ENCODE measurements at regions not wholly inside any gene's neighbourhood (a gene's known extent, or its start where the extent isn't known, plus 50 kb on each side); places are given as distances from the start of the nearest gene placed in this dataset.

DNA sequence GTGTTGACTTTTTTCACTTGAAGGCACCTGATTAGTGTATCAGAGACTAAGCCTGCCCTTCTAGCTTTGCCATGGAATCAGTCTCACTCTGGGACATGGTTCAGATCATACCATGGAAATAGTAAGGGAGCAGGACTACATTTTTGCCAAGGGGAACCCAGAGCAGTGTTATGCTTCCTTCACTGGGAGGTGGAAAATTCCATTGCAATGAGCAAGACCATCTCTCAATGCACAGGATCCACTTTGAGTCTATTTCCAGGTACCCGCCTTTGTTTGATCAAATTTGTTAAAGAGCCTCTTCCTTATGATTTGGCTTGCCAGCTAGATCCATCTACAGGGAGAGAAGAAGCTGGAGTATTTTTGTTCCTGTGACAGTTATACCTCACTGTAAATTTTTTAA, 395.8 kb downstream of the MTX2 start:
- Mint-ChIP-seq H3K36me3 (ENCODE audit: insufficient read depth) (no peaks in the 10 kb centered on the region), H3K9me3 (no peaks in the 10 kb centered on the region), H3K27me3 (peaks cover 63% of the 10 kb centered on the region), H3K4me1 (no peaks in the 10 kb centered on the region), H3K27ac (ENCODE audit: low read depth) (no peak overlapping the region), H3K4me3 (no peak overlapping the region)
- DNase-seq (ENCODE audit: low spot score in 2 of 2) = no peak
- no peak for ATAC-seq (replicated peaks; ENCODE audit: extremely low read depth, poor library complexity, severe bottlenecking)

DNA sequence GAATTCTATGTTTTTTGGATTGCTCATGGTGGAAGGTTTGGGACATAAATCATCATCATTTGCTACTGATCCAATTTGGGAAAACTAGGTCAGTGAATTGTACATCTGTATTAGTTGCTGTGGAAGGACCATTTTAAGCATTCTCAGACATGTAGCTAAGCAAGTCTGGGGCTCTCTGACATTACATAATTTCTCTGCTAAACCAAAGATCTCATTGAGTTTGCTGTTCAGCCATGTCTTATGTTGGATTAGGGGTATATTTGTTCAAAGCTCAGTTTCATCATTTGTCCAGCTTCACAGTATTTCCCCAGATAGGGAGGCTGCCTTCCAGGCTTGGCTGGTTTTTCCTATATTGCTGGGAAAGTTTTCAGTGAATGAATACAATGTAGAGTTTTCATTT, 399.7 kb downstream of the MTX2 start:
- no peaks in the 10 kb centered on the region for H3K4me1 Mint-ChIP-seq
- no peaks in the 10 kb centered on the region for H3K9me3 Mint-ChIP-seq
- H3K4me3 Mint-ChIP-seq = no peak overlapping the region
- no peak for ATAC-seq (replicated peaks; ENCODE audit: extremely low read depth, poor library complexity, severe bottlenecking)
- no peak for DNase-seq (ENCODE audit: low spot score in 2 of 2)
- H3K27ac Mint-ChIP-seq (ENCODE audit: low read depth) = no peak overlapping the region
- H3K27me3 Mint-ChIP-seq = peaks cover 26% of the 10 kb centered on the region
- H3K36me3 Mint-ChIP-seq (ENCODE audit: insufficient read depth) = no peaks in the 10 kb centered on the region

DNA sequence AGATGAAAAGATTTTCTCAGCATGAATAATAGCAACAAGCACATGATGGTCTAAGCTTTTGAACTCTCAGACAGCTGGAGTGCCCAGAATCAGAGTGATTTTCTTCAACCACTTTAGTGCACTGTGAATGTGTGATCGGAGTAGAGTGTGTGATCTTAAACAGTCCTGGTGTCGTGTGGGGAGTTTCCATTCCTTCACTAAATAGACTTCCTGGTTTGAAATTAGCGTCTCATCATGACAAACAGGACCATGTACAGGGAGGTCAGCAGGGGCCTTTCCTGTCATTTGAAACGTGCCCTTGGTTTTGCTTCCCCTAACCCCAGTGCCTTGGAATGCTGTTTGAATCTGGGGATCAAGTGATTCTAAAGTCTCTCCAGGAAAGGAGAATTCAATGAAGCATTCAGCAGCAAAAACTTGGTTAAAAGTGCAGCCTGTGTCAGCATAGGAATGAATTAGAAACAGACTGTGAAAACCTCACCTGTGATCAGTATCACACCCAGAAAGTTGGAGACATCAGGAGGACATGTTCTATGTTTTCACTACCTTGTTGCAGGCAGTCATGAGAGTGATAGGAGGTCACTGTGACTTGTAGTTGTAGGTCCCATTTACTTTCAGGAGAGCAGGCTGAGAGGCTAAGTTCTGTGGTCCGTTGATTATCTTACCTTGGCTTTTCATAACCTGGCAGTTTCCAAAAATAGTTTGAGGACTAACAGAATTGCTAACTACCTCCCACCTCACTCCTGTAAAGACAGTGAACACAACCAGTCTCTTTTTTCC, 400.3 kb downstream of the MTX2 start:
- no peaks in the 10 kb centered on the region for H3K4me1 Mint-ChIP-seq
- DNase-seq (ENCODE audit: low spot score in 2 of 2) (no peak), ATAC-seq (replicated peaks; ENCODE audit: extremely low read depth, poor library complexity, severe bottlenecking) (no peak)
- no peak overlapping the region for H3K4me3 Mint-ChIP-seq
- no peaks in the 10 kb centered on the region for H3K9me3 Mint-ChIP-seq
- H3K27me3 Mint-ChIP-seq = peaks cover 24% of the 10 kb centered on the region
- H3K27ac Mint-ChIP-seq (ENCODE audit: low read depth) = no peak overlapping the region
- no peaks in the 10 kb centered on the region for H3K36me3 Mint-ChIP-seq (ENCODE audit: insufficient read depth)

DNA sequence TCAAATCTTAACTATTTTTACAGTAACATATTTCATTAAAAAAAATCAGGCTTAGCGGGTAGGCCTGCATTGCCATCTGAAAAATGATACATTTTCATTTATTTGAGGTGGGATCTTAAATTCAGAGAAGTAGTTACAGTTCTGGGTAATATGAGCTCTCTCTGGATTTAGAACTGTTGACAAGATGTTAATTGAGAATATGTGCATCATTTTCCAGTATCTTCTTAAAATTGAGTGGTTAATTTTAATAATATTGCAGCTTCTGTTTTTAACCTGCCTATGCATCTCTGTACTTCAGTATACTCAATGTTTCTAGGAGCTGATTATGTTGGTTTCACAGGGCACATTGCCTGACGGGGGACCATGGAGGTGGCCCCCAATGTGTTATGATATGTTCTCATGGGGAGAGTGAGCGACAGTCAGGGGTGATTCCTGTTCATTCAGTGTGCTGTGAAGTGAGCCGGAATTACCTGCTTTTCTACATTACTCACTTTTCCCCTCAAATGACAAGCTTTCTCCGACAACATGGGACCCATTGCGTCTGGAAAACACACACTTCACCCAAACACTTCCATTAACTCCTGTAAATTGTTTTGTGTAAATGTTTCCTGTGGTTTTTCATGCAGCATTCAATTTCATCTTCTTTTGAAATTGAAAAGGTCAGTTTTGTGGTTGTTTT, 406.2 kb downstream of the MTX2 start:
- no peak for ATAC-seq (replicated peaks; ENCODE audit: extremely low read depth, poor library complexity, severe bottlenecking)
- Mint-ChIP-seq H3K27me3 (peaks cover 27% of the 10 kb centered on the region), H3K4me3 (no peak overlapping the region), H3K9me3 (no peaks in the 10 kb centered on the region), H3K4me1 (no peaks in the 10 kb centered on the region), H3K36me3 (ENCODE audit: insufficient read depth) (no peaks in the 10 kb centered on the region), H3K27ac (ENCODE audit: low read depth) (no peak overlapping the region)
- no peak for DNase-seq (ENCODE audit: low spot score in 2 of 2)

DNA sequence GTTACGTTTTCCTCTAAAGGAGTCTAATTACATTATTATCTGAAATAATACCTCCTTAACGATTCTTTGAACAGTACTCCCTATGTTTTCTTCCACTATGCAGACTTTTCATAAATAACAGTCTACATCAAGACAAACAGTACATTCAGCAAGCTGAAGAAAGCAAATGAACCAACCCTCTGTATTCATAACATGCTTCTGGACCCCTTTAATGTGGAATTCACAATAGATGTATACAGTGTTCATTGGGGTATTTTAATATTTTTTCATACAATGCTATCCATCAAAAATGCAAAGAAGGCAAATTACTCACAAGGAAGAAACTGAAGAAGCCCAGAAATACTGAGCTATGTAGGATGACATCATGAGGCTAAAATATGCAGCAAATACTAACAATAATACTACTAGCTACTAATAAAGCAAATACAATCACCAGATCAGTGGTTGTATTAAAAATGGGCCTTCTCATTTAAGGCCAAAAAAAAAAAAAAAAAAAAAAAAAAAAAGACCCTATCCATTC, 408.6 kb downstream of the MTX2 start:
- no peaks in the 10 kb centered on the region for H3K36me3 Mint-ChIP-seq (ENCODE audit: insufficient read depth)
- ATAC-seq (replicated peaks; ENCODE audit: extremely low read depth, poor library complexity, severe bottlenecking) (no peak), DNase-seq (ENCODE audit: low spot score in 2 of 2) (no peak)
- no peaks in the 10 kb centered on the region for H3K9me3 Mint-ChIP-seq
- no peak overlapping the region for H3K27ac Mint-ChIP-seq (ENCODE audit: low read depth)
- H3K4me3 Mint-ChIP-seq = no peak overlapping the region
- H3K4me1 Mint-ChIP-seq = no peaks in the 10 kb centered on the region
- H3K27me3 Mint-ChIP-seq = peaks cover 34% of the 10 kb centered on the region

DNA sequence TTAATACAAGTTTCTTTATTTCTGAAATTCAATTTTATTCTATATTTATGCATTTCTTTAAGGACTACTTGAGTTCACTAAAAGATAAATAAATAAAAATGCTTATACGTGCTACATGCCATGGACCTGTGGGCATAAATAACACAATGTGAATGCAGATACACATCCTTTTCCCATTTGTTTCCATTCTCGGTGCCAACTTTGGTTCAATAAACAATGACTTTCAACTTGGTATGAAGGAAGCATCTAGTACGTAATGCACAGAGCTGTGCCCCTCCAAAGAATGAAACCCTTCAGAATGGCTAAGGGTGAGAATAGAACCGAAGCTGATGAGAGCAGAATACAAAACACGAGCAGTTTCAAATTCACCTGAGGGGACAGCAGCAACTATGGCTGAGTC, 409.3 kb downstream of the MTX2 start:
- Mint-ChIP-seq H3K36me3 (ENCODE audit: insufficient read depth) (no peaks in the 10 kb centered on the region), H3K27me3 (peaks cover 42% of the 10 kb centered on the region), H3K27ac (ENCODE audit: low read depth) (no peak overlapping the region), H3K4me3 (no peak overlapping the region), H3K9me3 (no peaks in the 10 kb centered on the region), H3K4me1 (no peaks in the 10 kb centered on the region)
- ATAC-seq (replicated peaks; ENCODE audit: extremely low read depth, poor library complexity, severe bottlenecking) = no peak
- no peak for DNase-seq (ENCODE audit: low spot score in 2 of 2)

DNA sequence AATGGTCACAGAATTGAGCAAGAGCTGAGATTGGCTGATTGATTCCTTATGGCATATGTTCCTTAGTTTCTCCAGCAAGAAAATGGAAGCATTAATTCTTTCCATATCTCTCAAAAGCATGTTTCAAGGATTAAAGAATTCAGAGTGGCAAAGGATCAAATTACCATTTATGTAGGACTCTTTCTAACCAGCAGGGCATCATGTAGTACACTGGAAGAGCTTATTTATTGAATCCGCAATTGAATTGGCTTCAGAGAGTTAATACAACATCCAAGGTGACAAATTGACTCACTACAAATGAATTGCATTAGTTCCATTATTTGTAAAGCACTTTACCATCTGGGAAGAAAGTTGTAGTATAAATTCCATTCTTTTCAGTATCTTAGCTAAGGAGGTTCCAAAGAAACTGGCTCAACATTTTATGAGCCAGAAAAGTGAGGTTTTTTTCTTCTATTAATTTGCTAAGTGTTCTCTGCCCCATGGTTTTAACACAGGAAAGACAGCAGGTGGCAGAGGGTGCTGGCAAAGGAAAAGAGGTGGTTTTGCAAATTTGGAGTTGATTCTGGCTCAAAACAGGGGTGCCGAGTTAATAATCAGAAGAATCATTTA, 409.9 kb downstream of the MTX2 start:
- H3K9me3 Mint-ChIP-seq = no peaks in the 10 kb centered on the region
- no peak for DNase-seq (ENCODE audit: low spot score in 2 of 2)
- H3K36me3 Mint-ChIP-seq (ENCODE audit: insufficient read depth) = no peaks in the 10 kb centered on the region
- H3K4me1 Mint-ChIP-seq = no peaks in the 10 kb centered on the region
- no peak for ATAC-seq (replicated peaks; ENCODE audit: extremely low read depth, poor library complexity, severe bottlenecking)
- no peak overlapping the region for H3K4me3 Mint-ChIP-seq
- peaks cover 45% of the 10 kb centered on the region for H3K27me3 Mint-ChIP-seq
- no peak overlapping the region for H3K27ac Mint-ChIP-seq (ENCODE audit: low read depth)

DNA sequence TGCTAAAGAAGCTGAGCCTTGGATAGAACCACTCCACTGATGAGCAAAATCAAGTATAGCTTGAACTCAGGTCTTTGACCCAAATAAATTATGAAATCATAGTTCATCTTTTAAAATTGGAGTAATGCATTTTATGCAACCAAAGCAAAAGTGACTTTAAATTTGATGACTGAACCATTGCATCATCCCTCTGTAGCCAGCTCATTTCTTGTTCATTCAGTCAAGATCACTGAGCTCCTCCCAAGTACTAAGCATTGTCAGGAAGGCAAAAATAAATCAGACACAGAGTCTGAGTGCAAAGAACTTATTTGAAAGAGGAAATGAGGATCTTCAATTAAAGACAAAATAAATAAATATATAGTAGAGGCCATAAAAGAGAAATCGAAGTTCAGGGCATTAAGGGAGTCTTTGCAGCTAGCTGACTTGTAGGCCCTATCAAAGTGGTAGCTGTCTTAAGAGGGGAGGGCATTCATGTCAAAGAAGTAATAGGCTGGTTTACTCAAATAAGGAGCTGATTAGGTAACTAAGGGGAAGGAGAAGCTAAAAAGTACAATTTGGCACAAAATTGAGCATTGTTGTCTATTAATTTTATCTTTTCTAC, 411.8 kb downstream of the MTX2 start:
- H3K27me3 Mint-ChIP-seq = peaks cover 62% of the 10 kb centered on the region
- no peak overlapping the region for H3K4me3 Mint-ChIP-seq
- no peaks in the 10 kb centered on the region for H3K36me3 Mint-ChIP-seq (ENCODE audit: insufficient read depth)
- no peak overlapping the region for H3K27ac Mint-ChIP-seq (ENCODE audit: low read depth)
- H3K4me1 Mint-ChIP-seq = no peaks in the 10 kb centered on the region
- no peak for ATAC-seq (replicated peaks; ENCODE audit: extremely low read depth, poor library complexity, severe bottlenecking)
- no peak for DNase-seq (ENCODE audit: low spot score in 2 of 2)
- no peaks in the 10 kb centered on the region for H3K9me3 Mint-ChIP-seq

DNA sequence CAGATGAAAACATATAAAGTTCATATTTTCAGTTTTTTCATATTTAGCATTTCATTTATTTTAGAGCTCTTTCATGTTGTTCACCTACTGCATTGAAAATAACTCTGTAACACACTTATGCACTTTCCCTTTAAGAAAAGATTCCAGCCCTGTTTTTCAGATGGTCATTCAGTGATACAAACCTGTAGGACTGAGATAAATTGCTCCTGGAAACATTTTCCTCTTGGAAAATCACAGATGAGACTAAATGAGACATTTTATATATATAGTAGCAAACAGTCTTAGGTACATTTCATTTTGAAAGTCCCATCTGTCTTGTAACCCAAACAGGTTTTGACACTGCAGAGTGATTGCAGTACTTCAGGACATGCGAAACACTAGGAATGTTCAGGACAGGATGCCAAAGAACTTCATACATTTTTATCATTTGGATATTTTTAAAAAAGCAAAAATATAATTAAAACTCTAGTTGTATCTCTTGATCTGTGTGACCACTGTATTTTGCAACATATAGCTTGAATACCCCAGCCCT, 412.4 kb downstream of the MTX2 start:
- DNase-seq (ENCODE audit: low spot score in 2 of 2) (no peak), ATAC-seq (replicated peaks; ENCODE audit: extremely low read depth, poor library complexity, severe bottlenecking) (no peak)
- H3K4me1 Mint-ChIP-seq = no peaks in the 10 kb centered on the region

DNA sequence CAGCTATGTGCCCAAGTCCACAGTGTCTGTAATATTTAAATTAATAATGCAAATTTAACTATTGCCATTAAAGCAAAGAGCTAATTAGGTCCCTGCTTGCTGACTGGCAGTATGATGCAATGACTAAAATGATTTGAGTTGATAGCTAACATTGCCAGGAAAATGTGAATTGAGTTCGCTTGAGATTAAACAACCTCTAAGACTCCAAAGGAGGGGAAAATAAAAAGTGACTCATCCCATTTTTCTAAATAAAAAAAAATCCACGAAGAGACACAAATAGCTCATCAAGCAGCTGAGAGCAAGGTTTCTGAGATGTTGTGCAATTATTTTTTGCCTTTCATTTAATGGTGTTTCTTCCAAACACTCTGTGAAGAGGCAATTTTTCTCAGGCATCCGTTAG, 413.0 kb downstream of the MTX2 start:
- ATAC-seq (replicated peaks; ENCODE audit: extremely low read depth, poor library complexity, severe bottlenecking) (no peak), DNase-seq (ENCODE audit: low spot score in 2 of 2) (no peak)
- peaks cover 60% of the 10 kb centered on the region for H3K27me3 Mint-ChIP-seq
- H3K9me3 Mint-ChIP-seq = no peaks in the 10 kb centered on the region
- H3K27ac Mint-ChIP-seq (ENCODE audit: low read depth) = no peak overlapping the region
- no peaks in the 10 kb centered on the region for H3K36me3 Mint-ChIP-seq (ENCODE audit: insufficient read depth)
- no peak overlapping the region for H3K4me3 Mint-ChIP-seq
- H3K4me1 Mint-ChIP-seq = no peaks in the 10 kb centered on the region

More for the DNA sequence above, 412.4 kb downstream of the MTX2 start:
- Mint-ChIP-seq H3K36me3 (ENCODE audit: insufficient read depth) (no peaks in the 10 kb centered on the region), H3K9me3 (no peaks in the 10 kb centered on the region), H3K27ac (ENCODE audit: low read depth) (no peak overlapping the region), H3K4me3 (no peak overlapping the region), H3K27me3 (peaks cover 63% of the 10 kb centered on the region)

DNA sequence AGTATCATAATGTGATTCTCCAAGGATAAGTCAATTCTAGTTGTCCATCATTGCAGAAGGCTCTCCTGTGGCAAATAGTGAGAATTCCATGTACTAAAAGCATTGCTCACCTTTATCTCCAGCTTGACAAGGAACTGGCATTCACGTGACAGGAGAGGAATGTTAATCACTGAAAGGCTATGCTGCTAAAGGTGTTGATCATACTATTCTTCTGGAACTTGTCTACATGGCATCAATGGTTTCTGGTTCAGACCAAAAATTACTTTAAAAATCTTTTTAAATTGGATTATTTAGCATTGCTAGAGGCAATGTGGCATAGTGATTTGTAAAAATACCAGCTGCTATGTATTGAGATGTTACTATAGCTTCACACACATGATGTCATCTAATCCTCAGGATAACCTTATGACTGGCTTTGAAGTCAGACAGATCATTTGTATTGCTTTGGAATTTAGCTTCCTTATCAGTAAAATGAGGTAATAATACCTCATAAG, 414.4 kb downstream of the MTX2 start:
- Mint-ChIP-seq H3K27me3 (peaks cover 68% of the 10 kb centered on the region), H3K4me3 (no peak overlapping the region), H3K4me1 (no peaks in the 10 kb centered on the region), H3K27ac (ENCODE audit: low read depth) (no peak overlapping the region), H3K9me3 (no peaks in the 10 kb centered on the region), H3K36me3 (ENCODE audit: insufficient read depth) (no peaks in the 10 kb centered on the region)
- DNase-seq (ENCODE audit: low spot score in 2 of 2) (no peak), ATAC-seq (replicated peaks; ENCODE audit: extremely low read depth, poor library complexity, severe bottlenecking) (no peak)

DNA sequence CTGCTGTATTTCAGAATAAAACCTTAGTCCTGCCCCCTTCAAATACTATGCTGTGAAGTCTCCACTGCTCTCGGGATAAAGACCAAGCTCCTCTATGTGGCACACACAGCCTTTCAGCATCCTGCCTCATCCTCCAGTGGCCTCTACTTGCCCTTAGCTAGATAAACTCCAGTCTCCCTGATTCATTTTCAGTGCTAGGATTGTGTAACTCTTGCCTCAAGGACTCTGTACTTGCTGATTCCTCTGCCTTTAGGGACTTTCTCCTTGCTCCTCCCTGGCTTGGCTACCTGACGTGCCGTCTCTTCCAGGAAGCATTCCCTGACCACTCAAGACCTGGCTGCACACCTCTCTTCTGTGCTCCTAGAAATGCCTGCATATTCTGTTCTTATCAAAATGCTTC, 416.7 kb downstream of the MTX2 start:
- Mint-ChIP-seq H3K27me3 (peaks cover 71% of the 10 kb centered on the region), H3K36me3 (ENCODE audit: insufficient read depth) (no peaks in the 10 kb centered on the region), H3K4me3 (no peak overlapping the region), H3K9me3 (no peaks in the 10 kb centered on the region), H3K27ac (ENCODE audit: low read depth) (no peak overlapping the region), H3K4me1 (no peaks in the 10 kb centered on the region)
- DNase-seq (ENCODE audit: low spot score in 2 of 2) = no peak
- ATAC-seq (replicated peaks; ENCODE audit: extremely low read depth, poor library complexity, severe bottlenecking) = no peak

Data from central memory CD8-positive, alpha-beta T cell (primary cell).